H7 (cell line): ENCODE measurements at regions not wholly inside any gene's neighbourhood (a gene's known extent, or its start where the extent isn't known, plus 50 kb on each side); places are given as distances from the start of the nearest gene placed in this dataset.

Experiments used
- DNase-seq: peaks from one replicate; pipeline ENCODE4 v3.0.0; 2012
- H3K27me3 ChIP-seq: 2 replicates; pipeline ENCODE4 v1.6.0; 2011; ENCODE audit warnings: mild to moderate bottlenecking, low read length; ENCODE audit not compliant: control insufficient read depth, insufficient read depth
- H3K36me3 ChIP-seq: replicated peaks from 2 replicates; pipeline ENCODE4 v1.5.1; 2011; ENCODE audit warnings: low read length; ENCODE audit not compliant: control insufficient read depth, insufficient read depth
- H3K4me3 ChIP-seq: 2 replicates; pipeline ENCODE4 v1.5.1; 2011; ENCODE audit warnings: low read depth, mild to moderate bottlenecking, control low read depth, low read length, moderate library complexity; ENCODE audit not compliant: insufficient read depth

DNA sequence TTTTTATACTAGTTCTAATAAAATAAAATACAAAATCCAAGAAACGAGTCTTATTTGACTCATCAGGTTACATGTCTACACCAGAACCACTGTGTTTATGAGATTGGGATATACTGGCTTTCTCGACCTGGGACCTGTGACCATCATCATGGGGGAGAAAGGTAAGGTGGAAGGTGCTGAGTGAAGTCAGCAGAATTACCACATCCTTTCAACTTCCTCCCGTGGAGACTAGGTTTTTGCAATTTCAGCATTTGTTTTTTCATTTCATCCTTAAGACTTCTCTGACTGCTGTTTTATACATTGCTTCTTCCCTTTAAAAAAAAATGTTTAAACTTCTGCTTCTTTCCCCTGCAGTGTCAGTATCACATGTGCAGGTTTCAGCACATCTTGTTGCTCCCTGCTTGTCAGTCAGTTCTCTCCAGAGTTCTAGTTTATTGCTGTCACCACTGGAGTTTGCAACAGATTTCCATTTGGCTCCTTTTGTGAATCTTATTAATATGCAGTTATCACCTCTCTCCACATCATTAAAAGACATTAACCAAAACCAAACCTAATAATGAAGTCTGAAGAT, 60.4 kb upstream of the HAO2 start:
- Histone ChIP-seq H3K36me3 (no peaks in the 10 kb centered on the region), H3K4me3 (no peak overlapping the region), H3K27me3 (no peaks in the 10 kb centered on the region)
- no peak for DNase-seq

GRCh38 chr1:119308806-119309205, 59.8 kb upstream of the HAO2 start:
- Histone ChIP-seq H3K27me3 (no peaks in the 10 kb centered on the region), H3K4me3 (no peak overlapping the region), H3K36me3 (no peaks in the 10 kb centered on the region)
- DNase-seq: no peak

GRCh38 chr1:119310301-119310700, 58.3 kb upstream of the HAO2 start:
- no peaks in the 10 kb centered on the region for H3K27me3 ChIP-seq
- H3K4me3 ChIP-seq: no peak overlapping the region
- DNase-seq: no peak
- H3K36me3 ChIP-seq: no peaks in the 10 kb centered on the region

DNA sequence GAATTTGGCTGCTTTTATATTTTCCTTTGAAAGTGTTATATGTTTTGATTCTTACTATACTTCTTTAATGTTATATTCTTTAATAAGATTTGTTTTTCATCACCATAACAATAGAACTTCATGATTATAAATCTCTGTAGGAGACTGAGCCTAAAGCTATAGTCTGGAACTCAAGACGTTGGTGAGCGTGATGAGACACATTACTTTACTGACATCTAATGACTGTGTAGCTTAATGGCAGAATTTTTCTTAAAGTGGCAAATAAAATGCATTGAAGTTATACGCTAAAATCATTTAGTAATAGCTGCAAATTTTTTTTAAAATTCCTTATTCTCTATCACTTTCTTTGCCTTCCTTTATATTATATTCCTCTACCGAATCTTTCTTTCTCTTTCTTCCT, 56.1 kb upstream of the HAO2 start:
- H3K36me3 ChIP-seq: no peaks in the 10 kb centered on the region
- H3K4me3 ChIP-seq: no peak overlapping the region
- no peaks in the 10 kb centered on the region for H3K27me3 ChIP-seq
- DNase-seq: no peak

- Histone ChIP-seq H3K36me3 (no peaks in the 10 kb centered on the region), H3K27me3 (no peaks in the 10 kb centered on the region), H3K4me3 (no peak overlapping the region)
- no peak for DNase-seq
Observed at GRCh38 chr1:119314001-119314796, 54.4 kb upstream of the HAO2 start.

DNA sequence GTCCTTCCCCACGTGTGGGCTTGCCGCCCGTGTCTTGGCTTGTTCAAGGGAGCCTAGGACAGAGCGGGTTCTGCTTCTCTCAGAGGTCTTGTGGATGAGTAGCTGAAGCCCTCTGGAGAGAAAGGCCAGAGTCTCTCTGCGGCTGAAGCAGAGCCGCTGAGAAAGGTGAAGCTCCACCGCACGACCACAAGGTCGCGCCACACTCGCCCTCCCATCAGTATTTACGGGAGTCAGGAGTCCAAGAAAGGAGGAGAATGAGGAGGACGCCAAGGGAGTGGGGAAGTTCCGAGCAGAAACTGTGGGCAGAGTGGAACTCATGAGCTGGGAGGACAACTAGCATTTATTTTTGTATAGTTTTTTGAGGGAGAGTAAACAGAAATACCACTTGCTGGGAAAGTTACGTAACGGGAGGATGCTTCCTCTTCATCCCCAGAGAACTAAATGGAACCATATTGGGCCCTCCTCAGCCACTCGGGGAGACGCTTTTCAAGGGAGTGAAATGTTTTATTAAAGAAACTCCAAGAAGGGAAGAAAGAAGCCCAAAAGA, 51.6 kb upstream of the HAO2 start:
- Histone ChIP-seq H3K4me3 (no peak overlapping the region), H3K27me3 (no peaks in the 10 kb centered on the region), H3K36me3 (no peaks in the 10 kb centered on the region)
- DNase-seq: peak; percentile 71

GRCh38 chr1:119318466-119319309, 49.9 kb upstream of the HAO2 start:
- Histone ChIP-seq H3K27me3 (no peaks in the 10 kb centered on the region), H3K36me3 (no peaks in the 10 kb centered on the region), H3K4me3 (no peak overlapping the region)
- no peak for DNase-seq
